Sigmoid colon (tissue), 4 donors: ENCODE measurements at regions not wholly inside any gene's neighbourhood (a gene's known extent, or its start where the extent isn't known, plus 50 kb on each side); places are given as distances from the start of the nearest gene placed in this dataset.

Experiments used
- EP300 ChIP-seq, 4 donors: sonication (generic); formaldehyde crosslinking; IDR thresholded peaks; one replicate each; pipeline ENCODE4 v1.6.1; 2017; ENCODE audit warnings: antibody characterized with exemption in 4 of 4
- POLR2A ChIP-seq, 2 donors: fragments of 450-650 bp; IDR thresholded peaks; one replicate each; pipeline ENCODE4 v1.6.1; 2016; ENCODE audit warnings: antibody characterized with exemption in 2 of 2, mild to moderate bottlenecking in 2 of 2, moderate library complexity in 2 of 2
- POLR2AphosphoS5 ChIP-seq, 4 donors: sonication (generic); formaldehyde crosslinking; IDR thresholded peaks; one replicate each; pipeline ENCODE4 v1.6.1; 2017; ENCODE audit warnings: antibody characterized with exemption in 4 of 4
- TF ChIP-seq, protein P1 (sequence below), 4 experiments: fragments of 450-650 bp in 3 of 4; fragments of 200-600 bp in 1 of 4; IDR thresholded peaks; one replicate each; pipeline ENCODE4 v1.5.1; 2016 to 2019; ENCODE audit warnings: antibody characterized with exemption in 4 of 4, mild to moderate bottlenecking in 3 of 4, moderate library complexity in 2 of 4

DNA sequence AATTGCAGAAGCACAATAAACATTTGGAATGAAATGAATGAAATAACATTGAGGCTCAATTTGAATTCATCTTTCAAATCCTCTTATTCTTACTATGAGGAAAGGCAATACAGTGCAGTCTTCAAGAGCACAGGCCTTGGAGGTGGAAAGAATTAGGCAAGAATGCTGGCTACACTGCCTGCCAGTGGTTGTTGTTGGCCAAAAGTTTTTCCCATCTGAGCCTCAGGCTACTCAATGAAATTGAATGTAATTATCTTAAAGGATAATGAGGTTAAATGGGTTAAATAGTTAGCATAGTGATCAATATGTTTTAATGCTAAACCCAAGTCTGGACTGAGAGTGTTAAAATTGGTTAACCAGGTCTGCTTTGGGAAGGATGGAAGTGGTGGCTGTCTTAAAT is 140.9 kb downstream of the MBL2 start:
- TF ChIP-seq, protein P1, sequence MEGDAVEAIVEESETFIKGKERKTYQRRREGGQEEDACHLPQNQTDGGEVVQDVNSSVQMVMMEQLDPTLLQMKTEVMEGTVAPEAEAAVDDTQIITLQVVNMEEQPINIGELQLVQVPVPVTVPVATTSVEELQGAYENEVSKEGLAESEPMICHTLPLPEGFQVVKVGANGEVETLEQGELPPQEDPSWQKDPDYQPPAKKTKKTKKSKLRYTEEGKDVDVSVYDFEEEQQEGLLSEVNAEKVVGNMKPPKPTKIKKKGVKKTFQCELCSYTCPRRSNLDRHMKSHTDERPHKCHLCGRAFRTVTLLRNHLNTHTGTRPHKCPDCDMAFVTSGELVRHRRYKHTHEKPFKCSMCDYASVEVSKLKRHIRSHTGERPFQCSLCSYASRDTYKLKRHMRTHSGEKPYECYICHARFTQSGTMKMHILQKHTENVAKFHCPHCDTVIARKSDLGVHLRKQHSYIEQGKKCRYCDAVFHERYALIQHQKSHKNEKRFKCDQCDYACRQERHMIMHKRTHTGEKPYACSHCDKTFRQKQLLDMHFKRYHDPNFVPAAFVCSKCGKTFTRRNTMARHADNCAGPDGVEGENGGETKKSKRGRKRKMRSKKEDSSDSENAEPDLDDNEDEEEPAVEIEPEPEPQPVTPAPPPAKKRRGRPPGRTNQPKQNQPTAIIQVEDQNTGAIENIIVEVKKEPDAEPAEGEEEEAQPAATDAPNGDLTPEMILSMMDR (IDR thresholded peaks at IDR 0.05): no peak
- TF ChIP-seq POLR2A (IDR thresholded peaks at IDR 0.05) (no peak), POLR2AphosphoS5 (IDR thresholded peaks at IDR 0.05) (no peak), EP300 (IDR thresholded peaks at IDR 0.05) (no peak)
